Epidermal melanocyte (primary cell): ENCODE measurements at regions not wholly inside any gene's neighbourhood (a gene's known extent, or its start where the extent isn't known, plus 50 kb on each side); places are given as distances from the start of the nearest gene placed in this dataset.

Experiments used
- DNase-seq: peaks from one replicate; pipeline ENCODE4 v3.0.0; 2011; ENCODE audit warnings: low spot score; ENCODE audit not compliant: insufficient read length

GRCh38 chr2:157934684-157935377 is 58.7 kb upstream of the ACVR1 start:
- DNase-seq: no peak

GRCh38 chr2:157933160-157933920 is 57.2 kb upstream of the ACVR1 start:
- DNase-seq: no peak

GRCh38 chr2:157932480-157933159 is 56.5 kb upstream of the ACVR1 start:
- no peak for DNase-seq

GRCh38 chr2:157931542-157931941 is 55.4 kb upstream of the ACVR1 start:
- DNase-seq: no peak

- no peak for DNase-seq
Observed at GRCh38 chr2:157930728-157931127, 54.6 kb upstream of the ACVR1 start.

GRCh38 chr2:157929871-157930667 is 53.9 kb upstream of the ACVR1 start:
- DNase-seq: no peak

GRCh38 chr2:157928372-157928771 is 52.2 kb upstream of the ACVR1 start:
- DNase-seq: no peak

- no peak for DNase-seq
Observed at GRCh38 chr2:157927155-157927554, 51.0 kb upstream of the ACVR1 start.
